HG02970 (cell line): ENCODE measurements at regions not wholly inside any gene's neighbourhood (a gene's known extent, or its start where the extent isn't known, plus 50 kb on each side); places are given as distances from the start of the nearest gene placed in this dataset.
"Not testable (repeated sequence)": the region's sequence is repeated elsewhere in the genome, so short reads cannot be mapped to it uniquely, and the experiment has no call there.

Experiments used
- ATAC-seq: cut with Tn5 transposase; IDR thresholded peaks from one replicate; pipeline ENCODE4 v1.9.1; 2021; ENCODE audit warnings: mild to moderate bottlenecking, moderate library complexity, moderate number of reproducible peaks; ENCODE audit not compliant: unreplicated experiment, low FRiP score

- not testable (repeated sequence) for ATAC-seq
Observed at GRCh38 chr20:17891131-17891530, 77.5 kb downstream of the SNX5 start.

GRCh38 chr20:17890330-17890729, 78.3 kb downstream of the SNX5 start:
- ATAC-seq = no peak

GRCh38 chr20:17889226-17889625, 79.4 kb downstream of the SNX5 start:
- no peak for ATAC-seq

GRCh38 chr20:17888044-17888443, 80.5 kb downstream of the SNX5 start:
- ATAC-seq = no peak

- no peak for ATAC-seq
Observed at GRCh38 chr20:17887331-17888030, 81.1 kb downstream of the SNX5 start.

GRCh38 chr20:17885544-17885943, 83.0 kb downstream of the SNX5 start:
- ATAC-seq = no peak

GRCh38 chr20:17885076-17885475, 83.5 kb downstream of the SNX5 start:
- ATAC-seq = no peak

- ATAC-seq = no peak
Observed at GRCh38 chr20:17884307-17885003, 84.1 kb downstream of the SNX5 start.

- ATAC-seq = no peak
Observed at GRCh38 chr20:17883592-17884306, 84.8 kb downstream of the SNX5 start.

GRCh38 chr20:17882834-17883591, 85.6 kb downstream of the SNX5 start:
- no peak for ATAC-seq

- no peak for ATAC-seq
Observed at GRCh38 chr20:17882065-17882833, 86.3 kb downstream of the SNX5 start.

- ATAC-seq = no peak
Observed at GRCh38 chr20:17881741-17882064, 86.9 kb downstream of the SNX5 start.

GRCh38 chr20:17878912-17879602, 89.5 kb downstream of the SNX5 start:
- no peak for ATAC-seq

- no peak for ATAC-seq
Observed at GRCh38 chr20:17878069-17878911, 90.3 kb downstream of the SNX5 start.

GRCh38 chr20:17875981-17876385, 92.6 kb downstream of the SNX5 start:
- no peak for ATAC-seq

- no peak for ATAC-seq
Observed at GRCh38 chr20:17875106-17875980, 93.3 kb downstream of the SNX5 start.

GRCh38 chr20:17874271-17875105, 94.1 kb downstream of the SNX5 start:
- no peak for ATAC-seq
